GM23338 (cell line): ENCODE measurements at regions not wholly inside any gene's neighbourhood (a gene's known extent, or its start where the extent isn't known, plus 50 kb on each side); places are given as distances from the start of the nearest gene placed in this dataset.

ENCODE experiments used
- ATAC-seq: fragments of 200-7000 bp; cut with Tn5 transposase; 3 replicates; pipeline ENCODE4 v1.9.1; 2020
- DNase-seq: peaks from one replicate; pipeline ENCODE4 v3.0.0-alpha.2; 2015; ENCODE audit warnings: low spot score
- H2AFZ ChIP-seq: fragments of 200-600 bp; sonication (generic); 2 replicates; pipeline ENCODE4 v1.8.0; 2016; ENCODE audit warnings: antibody characterized with exemption, mild to moderate bottlenecking, moderate library complexity
- H3F3A ChIP-seq: fragments of 200-600 bp; sonication (generic); replicated peaks from 2 replicates; pipeline ENCODE4 v1.8.0; 2017; ENCODE audit warnings: antibody characterized with exemption, mixed run types, low read depth
- H3K27ac ChIP-seq: fragments of 200-600 bp; sonication (generic); 2 replicates; pipeline ENCODE4 v1.6.1; 2016; ENCODE audit warnings: low read depth
- H3K27me3 ChIP-seq: fragments of 200-600 bp; sonication (generic); 2 replicates; pipeline ENCODE4 v1.8.0; 2016; ENCODE audit warnings: mild to moderate bottlenecking, mixed run types, moderate library complexity; ENCODE audit not compliant: insufficient read depth
- H3K36me3 ChIP-seq: fragments of 200-600 bp; sonication (generic); 2 replicates; pipeline ENCODE4 v1.8.0; 2016; ENCODE audit warnings: mild to moderate bottlenecking; ENCODE audit not compliant: insufficient read depth
- H3K4me1 ChIP-seq: fragments of 200-600 bp; sonication (generic); 2 replicates; pipeline ENCODE4 v1.8.0; 2016; ENCODE audit warnings: mild to moderate bottlenecking, moderate library complexity; ENCODE audit not compliant: insufficient read depth
- H3K4me2 ChIP-seq: fragments of 200-600 bp; sonication (generic); 2 replicates; pipeline ENCODE4 v1.7.1; 2017; ENCODE audit warnings: mixed run types
- H3K4me3 ChIP-seq: fragments of 200-600 bp; sonication (generic); 2 replicates; pipeline ENCODE4 v1.6.1; 2016; ENCODE audit warnings: mixed run types
- H3K79me2 ChIP-seq: fragments of 200-600 bp; sonication (generic); replicated peaks from 2 replicates; pipeline ENCODE4 v1.8.0; 2017; ENCODE audit warnings: mild to moderate bottlenecking; ENCODE audit not compliant: insufficient read depth
- H3K9me2 ChIP-seq: fragments of 200-600 bp; sonication (generic); 2 replicates; pipeline ENCODE4 v1.8.0; 2017; ENCODE audit not compliant: insufficient read depth
- H4K20me1 ChIP-seq: fragments of 200-600 bp; sonication (generic); replicated peaks from 2 replicates; pipeline ENCODE4 v1.8.0; 2017; ENCODE audit warnings: mild to moderate bottlenecking; ENCODE audit not compliant: insufficient read depth
- H3K27ac Mint-ChIP-seq: 2 replicates; pipeline ENCODE4 v1.8.0; 2020; ENCODE audit warnings: inconsistent platforms, mild to moderate bottlenecking, moderate library complexity, mixed read lengths
- H3K27me3 Mint-ChIP-seq: 3 replicates; pipeline ENCODE4 v1.8.0; 2022; ENCODE audit warnings: low read depth, mild to moderate bottlenecking, moderate library complexity, mixed read lengths, inconsistent platforms; ENCODE audit not compliant: insufficient read depth, poor library complexity
- H3K36me3 Mint-ChIP-seq: 3 replicates; pipeline ENCODE4 v1.8.0; 2021; ENCODE audit warnings: low read depth, mild to moderate bottlenecking, inconsistent platforms, moderate library complexity, mixed read lengths
- H3K4me1 Mint-ChIP-seq: 3 replicates; pipeline ENCODE4 v1.8.0; 2020; ENCODE audit warnings: mild to moderate bottlenecking, inconsistent platforms, mixed read lengths
- H3K4me3 Mint-ChIP-seq: 3 replicates; pipeline ENCODE4 v1.8.0; 2021; ENCODE audit warnings: moderate library complexity, mild to moderate bottlenecking, inconsistent platforms, mixed read lengths
- H3K9me3 Mint-ChIP-seq: 3 replicates; pipeline ENCODE4 v1.8.0; 2020; ENCODE audit warnings: moderate library complexity, mild to moderate bottlenecking, inconsistent platforms, mixed read lengths
- CREB1 ChIP-seq: fragments of 250-450 bp; sonication (Bioruptor Pico); IDR thresholded peaks from 2 replicates; pipeline ENCODE4 v1.5.0; 2020; ENCODE audit warnings: low read depth, mild to moderate bottlenecking, moderate library complexity
- EZH2 ChIP-seq: fragments of 200-600 bp; sonication (generic); IDR thresholded peaks from one replicate; pipeline ENCODE4 v1.8.0; 2017; ENCODE audit warnings: antibody characterized with exemption, mild to moderate bottlenecking, low read depth; ENCODE audit not compliant: unreplicated experiment
- EZH2phosphoT487 ChIP-seq: fragments of 200-600 bp; sonication (generic); IDR thresholded peaks from one replicate; pipeline ENCODE4 v1.8.1; 2018; ENCODE audit warnings: antibody characterized with exemption; ENCODE audit not compliant: unreplicated experiment
- JUNB ChIP-seq: IDR thresholded peaks from one replicate; pipeline ENCODE4 v1.6.1; 2016; ENCODE audit warnings: antibody characterized with exemption; ENCODE audit not compliant: unreplicated experiment
- NANOG ChIP-seq: IDR thresholded peaks from 2 replicates; pipeline ENCODE4 v1.6.1; 2016; ENCODE audit warnings: antibody characterized with exemption, borderline replicate concordance
- POLR2AphosphoS5 ChIP-seq: IDR thresholded peaks from 2 replicates; pipeline ENCODE4 v1.6.1; 2016; ENCODE audit warnings: antibody characterized with exemption, low read depth
- STAT1 ChIP-seq: IDR thresholded peaks from one replicate; pipeline ENCODE4 v1.6.1; 2016; ENCODE audit warnings: antibody characterized with exemption; ENCODE audit not compliant: unreplicated experiment
- ZNF114 ChIP-seq: fragments of 250-450 bp; sonication (Bioruptor Pico); IDR thresholded peaks from 2 replicates; pipeline ENCODE4 v1.5.0; 2020; ENCODE audit warnings: mild to moderate bottlenecking, moderate library complexity
- ZNF331 ChIP-seq: fragments of 250-450 bp; sonication (Bioruptor Pico); IDR thresholded peaks from 2 replicates; pipeline ENCODE4 v1.5.0; 2020; ENCODE audit warnings: low read depth, mild to moderate bottlenecking, moderate library complexity
- TF ChIP-seq, protein P1 (sequence below): fragments of 250-450 bp; sonication (Bioruptor Pico); IDR thresholded peaks from 2 replicates; pipeline ENCODE4 v1.5.0; 2020; ENCODE audit warnings: mild to moderate bottlenecking, moderate library complexity
- TF ChIP-seq, protein P2 (sequence below): IDR thresholded peaks from one replicate; pipeline ENCODE4 v1.6.1; 2018; ENCODE audit warnings: antibody characterized with exemption; ENCODE audit not compliant: unreplicated experiment
- TF ChIP-seq, protein P3 (sequence below), 2 experiments: fragments of 200-600 bp in 1 of 2; sonication (generic) in 1 of 2; conservative IDR thresholded peaks; 2 replicates each; pipeline versions ENCODE4 v1.5.1 to v1.6.1; 2016 to 2017; ENCODE audit warnings: antibody characterized with exemption in 2 of 2, low read depth in 2 of 2, mild to moderate bottlenecking in 2 of 2, moderate library complexity in 1 of 2
- TF ChIP-seq, protein P4 (sequence below): IDR thresholded peaks from 2 replicates; pipeline ENCODE4 v1.6.1; 2016; ENCODE audit warnings: antibody characterized with exemption

DNA sequence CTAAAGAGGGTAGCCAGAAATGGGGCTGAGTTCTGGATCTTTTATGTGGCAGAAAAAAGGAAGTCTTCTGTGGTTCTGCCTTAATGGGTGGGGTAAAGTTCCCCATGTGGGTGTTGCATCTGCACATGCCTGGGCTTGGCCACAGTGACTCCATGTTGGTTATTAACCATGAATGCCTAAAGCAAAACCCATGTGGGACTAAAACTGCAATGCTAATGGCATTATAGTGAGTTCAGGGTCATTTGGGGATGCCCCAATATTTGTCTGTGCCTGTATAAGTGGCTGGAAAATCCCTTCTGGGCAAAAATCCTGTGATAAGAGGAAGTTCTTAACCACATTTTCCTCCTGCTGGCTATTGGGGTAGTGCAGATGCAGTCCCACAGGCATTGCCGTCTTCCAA lies 857.4 kb downstream of the FAT4 start:
- TF ChIP-seq JUNB (no peak), ZNF331 (CRISPR knock-in tag) (no peak), STAT1 (no peak), NANOG (no peak), CREB1 (no peak), EZH2phosphoT487 (no peak), EZH2 (no peak), POLR2AphosphoS5 (no peak), ZNF114 (CRISPR knock-in tag) (no peak)
- TF ChIP-seq, protein P1, sequence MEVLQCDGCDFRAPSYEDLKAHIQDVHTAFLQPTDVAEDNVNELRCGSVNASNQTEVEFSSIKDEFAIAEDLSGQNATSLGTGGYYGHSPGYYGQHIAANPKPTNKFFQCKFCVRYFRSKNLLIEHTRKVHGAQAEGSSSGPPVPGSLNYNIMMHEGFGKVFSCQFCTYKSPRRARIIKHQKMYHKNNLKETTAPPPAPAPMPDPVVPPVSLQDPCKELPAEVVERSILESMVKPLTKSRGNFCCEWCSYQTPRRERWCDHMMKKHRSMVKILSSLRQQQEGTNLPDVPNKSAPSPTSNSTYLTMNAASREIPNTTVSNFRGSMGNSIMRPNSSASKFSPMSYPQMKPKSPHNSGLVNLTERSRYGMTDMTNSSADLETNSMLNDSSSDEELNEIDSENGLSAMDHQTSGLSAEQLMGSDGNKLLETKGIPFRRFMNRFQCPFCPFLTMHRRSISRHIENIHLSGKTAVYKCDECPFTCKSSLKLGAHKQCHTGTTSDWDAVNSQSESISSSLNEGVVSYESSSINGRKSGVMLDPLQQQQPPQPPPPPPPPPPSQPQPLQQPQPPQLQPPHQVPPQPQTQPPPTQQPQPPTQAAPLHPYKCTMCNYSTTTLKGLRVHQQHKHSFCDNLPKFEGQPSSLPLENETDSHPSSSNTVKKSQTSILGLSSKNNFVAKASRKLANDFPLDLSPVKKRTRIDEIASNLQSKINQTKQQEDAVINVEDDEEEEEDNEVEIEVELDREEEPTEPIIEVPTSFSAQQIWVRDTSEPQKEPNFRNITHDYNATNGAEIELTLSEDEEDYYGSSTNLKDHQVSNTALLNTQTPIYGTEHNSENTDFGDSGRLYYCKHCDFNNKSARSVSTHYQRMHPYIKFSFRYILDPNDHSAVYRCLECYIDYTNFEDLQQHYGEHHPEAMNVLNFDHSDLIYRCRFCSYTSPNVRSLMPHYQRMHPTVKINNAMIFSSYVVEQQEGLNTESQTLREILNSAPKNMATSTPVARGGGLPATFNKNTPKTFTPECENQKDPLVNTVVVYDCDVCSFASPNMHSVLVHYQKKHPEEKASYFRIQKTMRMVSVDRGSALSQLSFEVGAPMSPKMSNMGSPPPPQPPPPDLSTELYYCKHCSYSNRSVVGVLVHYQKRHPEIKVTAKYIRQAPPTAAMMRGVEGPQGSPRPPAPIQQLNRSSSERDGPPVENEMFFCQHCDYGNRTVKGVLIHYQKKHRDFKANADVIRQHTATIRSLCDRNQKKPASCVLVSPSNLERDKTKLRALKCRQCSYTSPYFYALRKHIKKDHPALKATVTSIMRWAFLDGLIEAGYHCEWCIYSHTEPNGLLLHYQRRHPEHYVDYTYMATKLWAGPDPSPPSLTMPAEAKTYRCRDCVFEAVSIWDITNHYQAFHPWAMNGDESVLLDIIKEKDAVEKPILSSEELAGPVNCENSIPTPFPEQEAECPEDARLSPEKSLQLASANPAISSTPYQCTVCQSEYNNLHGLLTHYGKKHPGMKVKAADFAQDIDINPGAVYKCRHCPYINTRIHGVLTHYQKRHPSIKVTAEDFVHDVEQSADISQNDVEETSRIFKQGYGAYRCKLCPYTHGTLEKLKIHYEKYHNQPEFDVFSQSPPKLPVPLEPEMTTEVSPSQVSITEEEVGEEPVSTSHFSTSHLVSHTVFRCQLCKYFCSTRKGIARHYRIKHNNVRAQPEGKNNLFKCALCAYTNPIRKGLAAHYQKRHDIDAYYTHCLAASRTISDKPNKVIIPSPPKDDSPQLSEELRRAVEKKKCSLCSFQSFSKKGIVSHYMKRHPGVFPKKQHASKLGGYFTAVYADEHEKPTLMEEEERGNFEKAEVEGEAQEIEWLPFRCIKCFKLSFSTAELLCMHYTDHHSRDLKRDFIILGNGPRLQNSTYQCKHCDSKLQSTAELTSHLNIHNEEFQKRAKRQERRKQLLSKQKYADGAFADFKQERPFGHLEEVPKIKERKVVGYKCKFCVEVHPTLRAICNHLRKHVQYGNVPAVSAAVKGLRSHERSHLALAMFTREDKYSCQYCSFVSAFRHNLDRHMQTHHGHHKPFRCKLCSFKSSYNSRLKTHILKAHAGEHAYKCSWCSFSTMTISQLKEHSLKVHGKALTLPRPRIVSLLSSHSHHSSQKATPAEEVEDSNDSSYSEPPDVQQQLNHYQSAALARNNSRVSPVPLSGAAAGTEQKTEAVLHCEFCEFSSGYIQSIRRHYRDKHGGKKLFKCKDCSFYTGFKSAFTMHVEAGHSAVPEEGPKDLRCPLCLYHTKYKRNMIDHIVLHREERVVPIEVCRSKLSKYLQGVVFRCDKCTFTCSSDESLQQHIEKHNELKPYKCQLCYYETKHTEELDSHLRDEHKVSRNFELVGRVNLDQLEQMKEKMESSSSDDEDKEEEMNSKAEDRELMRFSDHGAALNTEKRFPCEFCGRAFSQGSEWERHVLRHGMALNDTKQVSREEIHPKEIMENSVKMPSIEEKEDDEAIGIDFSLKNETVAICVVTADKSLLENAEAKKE: no peak
- TF ChIP-seq, protein P2, sequence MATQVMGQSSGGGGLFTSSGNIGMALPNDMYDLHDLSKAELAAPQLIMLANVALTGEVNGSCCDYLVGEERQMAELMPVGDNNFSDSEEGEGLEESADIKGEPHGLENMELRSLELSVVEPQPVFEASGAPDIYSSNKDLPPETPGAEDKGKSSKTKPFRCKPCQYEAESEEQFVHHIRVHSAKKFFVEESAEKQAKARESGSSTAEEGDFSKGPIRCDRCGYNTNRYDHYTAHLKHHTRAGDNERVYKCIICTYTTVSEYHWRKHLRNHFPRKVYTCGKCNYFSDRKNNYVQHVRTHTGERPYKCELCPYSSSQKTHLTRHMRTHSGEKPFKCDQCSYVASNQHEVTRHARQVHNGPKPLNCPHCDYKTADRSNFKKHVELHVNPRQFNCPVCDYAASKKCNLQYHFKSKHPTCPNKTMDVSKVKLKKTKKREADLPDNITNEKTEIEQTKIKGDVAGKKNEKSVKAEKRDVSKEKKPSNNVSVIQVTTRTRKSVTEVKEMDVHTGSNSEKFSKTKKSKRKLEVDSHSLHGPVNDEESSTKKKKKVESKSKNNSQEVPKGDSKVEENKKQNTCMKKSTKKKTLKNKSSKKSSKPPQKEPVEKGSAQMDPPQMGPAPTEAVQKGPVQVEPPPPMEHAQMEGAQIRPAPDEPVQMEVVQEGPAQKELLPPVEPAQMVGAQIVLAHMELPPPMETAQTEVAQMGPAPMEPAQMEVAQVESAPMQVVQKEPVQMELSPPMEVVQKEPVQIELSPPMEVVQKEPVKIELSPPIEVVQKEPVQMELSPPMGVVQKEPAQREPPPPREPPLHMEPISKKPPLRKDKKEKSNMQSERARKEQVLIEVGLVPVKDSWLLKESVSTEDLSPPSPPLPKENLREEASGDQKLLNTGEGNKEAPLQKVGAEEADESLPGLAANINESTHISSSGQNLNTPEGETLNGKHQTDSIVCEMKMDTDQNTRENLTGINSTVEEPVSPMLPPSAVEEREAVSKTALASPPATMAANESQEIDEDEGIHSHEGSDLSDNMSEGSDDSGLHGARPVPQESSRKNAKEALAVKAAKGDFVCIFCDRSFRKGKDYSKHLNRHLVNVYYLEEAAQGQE: no peak
- TF ChIP-seq, protein P3, sequence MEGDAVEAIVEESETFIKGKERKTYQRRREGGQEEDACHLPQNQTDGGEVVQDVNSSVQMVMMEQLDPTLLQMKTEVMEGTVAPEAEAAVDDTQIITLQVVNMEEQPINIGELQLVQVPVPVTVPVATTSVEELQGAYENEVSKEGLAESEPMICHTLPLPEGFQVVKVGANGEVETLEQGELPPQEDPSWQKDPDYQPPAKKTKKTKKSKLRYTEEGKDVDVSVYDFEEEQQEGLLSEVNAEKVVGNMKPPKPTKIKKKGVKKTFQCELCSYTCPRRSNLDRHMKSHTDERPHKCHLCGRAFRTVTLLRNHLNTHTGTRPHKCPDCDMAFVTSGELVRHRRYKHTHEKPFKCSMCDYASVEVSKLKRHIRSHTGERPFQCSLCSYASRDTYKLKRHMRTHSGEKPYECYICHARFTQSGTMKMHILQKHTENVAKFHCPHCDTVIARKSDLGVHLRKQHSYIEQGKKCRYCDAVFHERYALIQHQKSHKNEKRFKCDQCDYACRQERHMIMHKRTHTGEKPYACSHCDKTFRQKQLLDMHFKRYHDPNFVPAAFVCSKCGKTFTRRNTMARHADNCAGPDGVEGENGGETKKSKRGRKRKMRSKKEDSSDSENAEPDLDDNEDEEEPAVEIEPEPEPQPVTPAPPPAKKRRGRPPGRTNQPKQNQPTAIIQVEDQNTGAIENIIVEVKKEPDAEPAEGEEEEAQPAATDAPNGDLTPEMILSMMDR (conservative IDR thresholded peaks at IDR 0.05; ENCODE audit: low read depth in 2 of 2): no peak
- TF ChIP-seq, protein P4, sequence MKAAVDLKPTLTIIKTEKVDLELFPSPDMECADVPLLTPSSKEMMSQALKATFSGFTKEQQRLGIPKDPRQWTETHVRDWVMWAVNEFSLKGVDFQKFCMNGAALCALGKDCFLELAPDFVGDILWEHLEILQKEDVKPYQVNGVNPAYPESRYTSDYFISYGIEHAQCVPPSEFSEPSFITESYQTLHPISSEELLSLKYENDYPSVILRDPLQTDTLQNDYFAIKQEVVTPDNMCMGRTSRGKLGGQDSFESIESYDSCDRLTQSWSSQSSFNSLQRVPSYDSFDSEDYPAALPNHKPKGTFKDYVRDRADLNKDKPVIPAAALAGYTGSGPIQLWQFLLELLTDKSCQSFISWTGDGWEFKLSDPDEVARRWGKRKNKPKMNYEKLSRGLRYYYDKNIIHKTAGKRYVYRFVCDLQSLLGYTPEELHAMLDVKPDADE: no peak
- H3F3A ChIP-seq: no peaks in the 10 kb centered on the region
- Mint-ChIP-seq H3K4me3 (no peak overlapping the region), H3K9me3 (peaks cover 4% of the 10 kb centered on the region; the same call in 2 of the 3 replicates), H3K27ac (no peak overlapping the region), H3K4me1 (no peaks in the 10 kb centered on the region), H3K36me3 (no peaks in the 10 kb centered on the region; the same call in 2 of the 3 replicates), H3K27me3 (no peaks in the 10 kb centered on the region)
- ATAC-seq: no peak
- H3K4me1 ChIP-seq: no peaks in the 10 kb centered on the region
- H3K36me3 ChIP-seq: no peaks in the 10 kb centered on the region
- no peak for DNase-seq
- H3K27ac ChIP-seq: no peak overlapping the region
- H2AFZ ChIP-seq: no peak overlapping the region
- H4K20me1 ChIP-seq: no peaks in the 10 kb centered on the region
- H3K9me2 ChIP-seq: 0 out of 2 replicates have a peak, but pooled peaks cover 2% of the 10 kb centered on the region
- H3K4me2 ChIP-seq: no peak overlapping the region
- H3K79me2 ChIP-seq: no peaks in the 10 kb centered on the region
- H3K4me3 ChIP-seq: no peak overlapping the region
- no peaks in the 10 kb centered on the region for H3K27me3 ChIP-seq
